Skin epidermis (tissue), 12 donors: ENCODE measurements at regions not wholly inside any gene's neighbourhood (a gene's known extent, or its start where the extent isn't known, plus 50 kb on each side); places are given as distances from the start of the nearest gene placed in this dataset.
"Not testable (repeated sequence)": the region's sequence is repeated elsewhere in the genome, so short reads cannot be mapped to it uniquely, and the experiment has no call there.

Experiments
- H3K27ac ChIP-seq, 21 experiments: fragments of 200-600 bp; sonication (generic) in 11 of 21; one replicate each; pipeline ENCODE4 v1.5.0; 2020; ENCODE audit warnings: mild to moderate bottlenecking in 3 of 21, inconsistent platforms in 2 of 21, moderate library complexity in 2 of 21
- H3K4me3 ChIP-seq, 7 experiments: fragments of 200-600 bp; sonication (generic) in 2 of 7; one replicate each; pipeline ENCODE4 v1.5.0; 2020; ENCODE audit warnings: inconsistent platforms in 2 of 7, mild to moderate bottlenecking in 2 of 7, moderate library complexity in 1 of 7

- not testable (repeated sequence) for H3K4me3 ChIP-seq
- H3K27ac ChIP-seq, result peak overlapping the region in 2 of 21 experiments; percentile 27 to 66
Observed at GRCh38 chr16:29230006-29230668, 176.4 kb downstream of the NPIPB11 start.

GRCh38 chr16:29229616-29230005 is 176.9 kb downstream of the NPIPB11 start:
- H3K4me3 ChIP-seq, H3K27ac ChIP-seq: not testable (repeated sequence)

GRCh38 chr16:29228664-29229611 is 177.6 kb downstream of the NPIPB11 start:
- not testable (repeated sequence) for H3K4me3 ChIP-seq, H3K27ac ChIP-seq

GRCh38 chr16:29227751-29228663 is 178.5 kb downstream of the NPIPB11 start:
- not testable (repeated sequence) for H3K4me3 ChIP-seq, H3K27ac ChIP-seq

- Histone ChIP-seq H3K4me3 (no peak overlapping the region), H3K27ac (no peak overlapping the region)
Observed at GRCh38 chr16:29226782-29227181, 179.7 kb downstream of the NPIPB11 start.

GRCh38 chr16:29224675-29225074 is 181.8 kb downstream of the NPIPB11 start:
- H3K4me3 ChIP-seq, H3K27ac ChIP-seq: not testable (repeated sequence)

- H3K27ac ChIP-seq, result peak overlapping the region in 4 of 21 experiments; percentile 41 to 78 (median 56)
- not testable (repeated sequence) for H3K4me3 ChIP-seq
Observed at GRCh38 chr16:29222615-29223014, 183.9 kb downstream of the NPIPB11 start.

- H3K27ac ChIP-seq, result peak overlapping the region in 11 of 21 experiments; percentile 13 to 78 (median 55)
- H3K4me3 ChIP-seq, result not testable (repeated sequence)
Observed at GRCh38 chr16:29222008-29222407, 184.5 kb downstream of the NPIPB11 start.

GRCh38 chr16:29221281-29221955 is 185.1 kb downstream of the NPIPB11 start:
- not testable (repeated sequence) for H3K4me3 ChIP-seq
- peak overlapping the region in 11 of 21 experiments; percentile 28 to 83 (median 55) for H3K27ac ChIP-seq

- H3K4me3 ChIP-seq, result peak overlapping the region in 1 of 7 experiments; percentile 23
- H3K27ac ChIP-seq, result peak overlapping the region in 12 of 21 experiments; percentile 13 to 86 (median 66)
Observed at GRCh38 chr16:29220647-29221191, 185.8 kb downstream of the NPIPB11 start.

GRCh38 chr16:29219966-29220646 is 186.4 kb downstream of the NPIPB11 start:
- H3K4me3 ChIP-seq, result peak overlapping the region in 1 of 7 experiments; percentile 23
- peak overlapping the region in 12 of 21 experiments; percentile 13 to 86 (median 66) for H3K27ac ChIP-seq

- Histone ChIP-seq H3K4me3 (peak overlapping the region in 1 of 7 experiments; percentile 23), H3K27ac (peak overlapping the region in 4 of 21 experiments; percentile 60 to 86 (median 78))
Observed at GRCh38 chr16:29219562-29219961, 186.9 kb downstream of the NPIPB11 start.

GRCh38 chr16:29218649-29219048 is 187.9 kb downstream of the NPIPB11 start:
- H3K27ac ChIP-seq, result peak overlapping the region in 2 of 21 experiments; percentile 69 to 77
- not testable (repeated sequence) for H3K4me3 ChIP-seq

GRCh38 chr16:29218171-29218570 is 188.3 kb downstream of the NPIPB11 start:
- not testable (repeated sequence) for H3K4me3 ChIP-seq
- peak overlapping the region in 2 of 21 experiments; percentile 63 to 77 for H3K27ac ChIP-seq

- H3K27ac ChIP-seq, result peak overlapping the region in 2 of 21 experiments; percentile 63 to 77
- H3K4me3 ChIP-seq, result not testable (repeated sequence)
Observed at GRCh38 chr16:29217752-29218126, 188.8 kb downstream of the NPIPB11 start.

- H3K4me3 ChIP-seq, result not testable (repeated sequence)
- peak overlapping the region in 1 of 21 experiments; percentile 63 for H3K27ac ChIP-seq
Observed at GRCh38 chr16:29217104-29217751, 189.3 kb downstream of the NPIPB11 start.

GRCh38 chr16:29213770-29214169 is 192.7 kb downstream of the NPIPB11 start:
- H3K27ac ChIP-seq, H3K4me3 ChIP-seq: not testable (repeated sequence)

- H3K27ac ChIP-seq, H3K4me3 ChIP-seq: not testable (repeated sequence)
Observed at GRCh38 chr16:29213251-29213650, 193.3 kb downstream of the NPIPB11 start.
